ENCODE measurements at regions not wholly inside any gene's neighbourhood (a gene's known extent, or its start where the extent isn't known, plus 50 kb on each side); places are given as distances from the start of the nearest gene placed in this dataset.

DNA sequence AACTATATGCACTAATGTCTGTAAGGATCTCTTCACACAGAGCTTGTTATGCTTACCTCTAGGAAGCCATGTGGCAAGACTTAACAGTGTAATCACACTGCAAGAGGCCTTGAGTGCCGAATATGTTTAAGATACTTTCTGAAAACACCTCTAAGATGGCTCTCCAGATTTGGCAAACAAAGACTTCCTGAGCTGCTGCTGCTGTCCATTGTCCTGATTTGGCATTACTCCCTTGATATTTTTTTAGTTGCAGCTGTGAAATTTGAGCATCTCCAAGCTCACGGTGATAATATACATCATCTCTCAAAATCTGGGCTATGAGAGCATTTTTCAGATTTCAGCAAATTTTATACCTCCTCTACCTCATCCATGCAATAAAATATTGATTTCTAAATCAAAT is 384.5 kb upstream of the CDH6 start:
- DNase-seq (ENCODE audit: low spot score): no peak
- TF ChIP-seq, protein P1, sequence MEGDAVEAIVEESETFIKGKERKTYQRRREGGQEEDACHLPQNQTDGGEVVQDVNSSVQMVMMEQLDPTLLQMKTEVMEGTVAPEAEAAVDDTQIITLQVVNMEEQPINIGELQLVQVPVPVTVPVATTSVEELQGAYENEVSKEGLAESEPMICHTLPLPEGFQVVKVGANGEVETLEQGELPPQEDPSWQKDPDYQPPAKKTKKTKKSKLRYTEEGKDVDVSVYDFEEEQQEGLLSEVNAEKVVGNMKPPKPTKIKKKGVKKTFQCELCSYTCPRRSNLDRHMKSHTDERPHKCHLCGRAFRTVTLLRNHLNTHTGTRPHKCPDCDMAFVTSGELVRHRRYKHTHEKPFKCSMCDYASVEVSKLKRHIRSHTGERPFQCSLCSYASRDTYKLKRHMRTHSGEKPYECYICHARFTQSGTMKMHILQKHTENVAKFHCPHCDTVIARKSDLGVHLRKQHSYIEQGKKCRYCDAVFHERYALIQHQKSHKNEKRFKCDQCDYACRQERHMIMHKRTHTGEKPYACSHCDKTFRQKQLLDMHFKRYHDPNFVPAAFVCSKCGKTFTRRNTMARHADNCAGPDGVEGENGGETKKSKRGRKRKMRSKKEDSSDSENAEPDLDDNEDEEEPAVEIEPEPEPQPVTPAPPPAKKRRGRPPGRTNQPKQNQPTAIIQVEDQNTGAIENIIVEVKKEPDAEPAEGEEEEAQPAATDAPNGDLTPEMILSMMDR (IDR thresholded peaks at IDR 0.05; ENCODE audit: borderline replicate concordance, control extremely low read depth, extremely low read depth, insufficient read depth, missing control alignments): no peak
- in situ Hi-C loops (cut with MboI; ENCODE audit: low sequenced_read_pairs, unreplicated experiment): no loop called here

DNA sequence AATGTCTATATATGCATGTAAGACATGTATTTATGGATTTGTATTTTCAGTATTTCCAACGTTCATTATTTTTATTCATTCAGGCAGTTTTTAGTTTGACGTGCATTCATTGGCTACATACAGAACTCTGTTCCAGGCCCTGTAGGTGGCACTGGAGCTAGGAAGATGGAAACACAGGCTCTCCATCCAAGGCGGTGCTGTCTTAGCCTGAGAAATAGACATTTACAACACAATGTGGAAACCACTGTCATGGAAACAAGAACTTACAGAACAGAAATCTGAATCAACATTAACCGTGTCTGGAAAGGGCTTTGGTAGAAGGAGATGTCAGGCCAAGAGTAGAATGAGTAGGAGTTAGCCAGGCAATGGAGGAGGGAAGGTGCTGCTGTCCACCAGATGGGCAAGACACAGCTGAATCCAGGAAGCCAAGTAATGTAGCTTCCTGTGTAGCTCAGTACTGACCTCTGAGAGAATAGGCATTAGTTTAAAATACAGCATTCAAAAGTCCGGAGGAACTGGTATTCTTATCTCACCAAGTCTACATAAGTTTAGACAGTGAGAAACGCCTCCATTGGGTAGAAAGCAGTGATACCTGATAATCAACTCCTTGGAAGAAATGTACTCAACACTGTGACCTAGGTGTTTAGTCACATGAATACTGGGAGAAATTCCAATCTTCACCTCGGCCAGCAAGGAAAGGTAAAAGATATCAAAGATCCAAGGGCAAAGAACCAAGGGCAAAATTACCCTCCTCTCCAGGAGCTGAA is 388.6 kb upstream of the CDH6 start:
- in situ Hi-C loops (cut with MboI; ENCODE audit: low sequenced_read_pairs, unreplicated experiment): no loop called here
- no peak for DNase-seq (ENCODE audit: low spot score)
- TF ChIP-seq, protein P1 (IDR thresholded peaks at IDR 0.05; ENCODE audit: borderline replicate concordance, control extremely low read depth, extremely low read depth, insufficient read depth, missing control alignments): no peak

DNA sequence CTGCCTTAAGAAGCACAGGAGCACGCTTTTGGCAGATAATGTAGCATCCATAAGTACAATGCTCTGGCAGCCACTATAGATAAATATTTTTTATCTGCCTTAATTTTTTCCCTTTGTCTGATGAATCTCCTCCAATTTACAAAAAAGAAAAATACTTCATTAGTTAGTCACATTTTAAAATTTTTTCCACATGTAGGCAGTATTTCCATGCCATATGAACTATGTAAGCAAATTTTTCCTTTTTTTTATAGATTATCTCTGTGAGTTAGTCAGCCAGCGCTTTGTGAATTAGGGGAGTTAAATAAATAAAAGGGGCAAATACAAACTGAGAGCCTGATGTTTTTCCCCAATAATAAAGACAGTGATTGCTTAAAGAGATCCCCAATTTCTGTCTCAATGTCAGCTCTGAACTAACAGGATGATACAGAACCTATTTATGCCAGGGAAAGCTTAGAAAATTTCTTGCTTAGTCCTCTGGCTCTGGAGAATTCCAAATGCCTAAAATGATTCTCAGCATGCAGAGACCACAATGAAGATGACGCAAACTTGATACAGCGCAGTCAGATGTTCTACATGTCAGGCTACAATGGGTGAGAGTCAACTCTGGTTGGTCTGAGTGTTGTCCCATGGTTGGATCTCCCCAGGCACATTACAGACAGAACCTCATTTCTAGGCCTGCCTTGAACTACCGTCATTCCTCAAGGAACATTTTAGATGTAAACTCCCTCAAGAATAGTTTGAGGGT is 390.4 kb upstream of the CDH6 start:
- no peak for DNase-seq (ENCODE audit: low spot score)
- TF ChIP-seq, protein P1 (IDR thresholded peaks at IDR 0.05; ENCODE audit: borderline replicate concordance, control extremely low read depth, extremely low read depth, insufficient read depth, missing control alignments): no peak
- in situ Hi-C loops (cut with MboI; ENCODE audit: low sequenced_read_pairs, unreplicated experiment): no loop called here

DNA sequence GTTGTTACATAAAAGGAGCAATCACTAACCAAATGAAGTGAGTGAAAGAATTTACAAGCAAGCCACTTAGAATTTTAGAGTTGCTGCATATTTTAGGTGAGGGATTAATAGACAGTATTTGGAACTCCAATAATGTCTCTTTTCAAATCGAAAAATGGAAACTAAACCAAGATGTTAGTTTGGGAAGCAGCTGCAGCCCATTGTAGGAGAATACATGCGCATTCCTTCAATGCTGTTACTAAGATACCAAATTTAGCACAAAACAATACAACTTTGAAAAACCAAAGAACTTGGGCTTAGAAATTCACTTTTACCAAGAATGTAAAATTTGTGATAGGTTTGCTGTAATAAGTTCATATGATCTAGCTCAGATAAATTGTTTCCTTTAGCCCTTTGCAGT is 411.8 kb upstream of the CDH6 start:
- TF ChIP-seq, protein P1 (IDR thresholded peaks at IDR 0.05; ENCODE audit: borderline replicate concordance, control extremely low read depth, extremely low read depth, insufficient read depth, missing control alignments): no peak
- in situ Hi-C loops (cut with MboI; ENCODE audit: low sequenced_read_pairs, unreplicated experiment): no loop called here
- DNase-seq (ENCODE audit: low spot score): no peak

DNA sequence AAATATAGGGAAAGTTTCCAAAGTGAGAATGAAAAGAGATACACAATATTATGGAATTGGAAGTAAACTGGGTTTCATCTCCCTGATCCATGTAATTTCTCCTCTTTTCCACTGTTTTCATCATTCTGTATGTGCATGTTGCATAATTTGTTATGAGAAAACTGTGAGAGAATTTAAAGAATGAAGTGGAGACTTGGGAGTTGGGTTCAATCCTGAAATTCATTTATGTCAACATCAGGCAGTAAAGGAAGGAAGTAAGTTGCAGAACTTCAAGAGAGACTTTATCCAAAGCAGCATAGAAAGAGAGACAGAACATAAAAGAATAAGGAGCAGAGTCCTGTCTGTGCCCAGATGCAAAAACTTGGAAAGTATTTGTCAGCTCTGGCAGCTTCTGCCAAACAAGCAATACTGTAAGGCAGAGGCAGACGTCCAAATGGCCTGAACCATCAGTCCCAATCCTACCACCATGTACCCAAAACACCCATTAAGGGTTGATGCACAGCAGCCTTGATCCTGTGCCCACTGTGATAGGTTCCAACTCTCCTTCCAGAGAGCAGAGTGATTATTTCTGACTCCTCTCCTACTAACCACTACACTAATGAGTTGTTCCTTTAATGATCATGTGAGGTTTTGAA is 425.3 kb upstream of the CDH6 start:
- in situ Hi-C loops (cut with MboI; ENCODE audit: low sequenced_read_pairs, unreplicated experiment): no loop called here
- DNase-seq (ENCODE audit: low spot score): no peak
- TF ChIP-seq, protein P1 (IDR thresholded peaks at IDR 0.05; ENCODE audit: borderline replicate concordance, control extremely low read depth, extremely low read depth, insufficient read depth, missing control alignments): no peak

DNA sequence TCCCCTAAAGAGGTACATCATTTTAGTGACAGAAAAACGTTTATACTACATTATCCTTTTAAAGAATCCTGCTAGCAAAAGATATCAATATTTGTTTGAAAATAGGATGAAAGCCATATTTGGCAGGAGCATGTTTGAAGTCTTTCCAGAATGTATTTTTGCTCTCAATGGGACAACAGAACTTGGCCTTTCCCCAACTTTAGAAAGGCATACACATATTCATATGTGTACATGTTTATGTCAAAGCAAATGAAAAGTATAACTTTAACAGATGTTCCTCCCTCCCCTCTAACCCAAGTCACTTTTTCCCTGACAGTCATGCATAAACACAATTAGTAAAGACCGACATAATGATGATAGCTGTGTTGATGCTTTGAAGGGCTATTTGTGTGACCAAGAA is 427.8 kb upstream of the CDH6 start:
- TF ChIP-seq, protein P1 (IDR thresholded peaks at IDR 0.05; ENCODE audit: borderline replicate concordance, control extremely low read depth, extremely low read depth, insufficient read depth, missing control alignments): no peak
- in situ Hi-C loops (cut with MboI; ENCODE audit: low sequenced_read_pairs, unreplicated experiment): no loop called here
- no peak for DNase-seq (ENCODE audit: low spot score)

Data from GM13976 (cell line).